ENCODE measurements at regions not wholly inside any gene's neighbourhood (a gene's known extent, or its start where the extent isn't known, plus 50 kb on each side); places are given as distances from the start of the nearest gene placed in this dataset.

DNA sequence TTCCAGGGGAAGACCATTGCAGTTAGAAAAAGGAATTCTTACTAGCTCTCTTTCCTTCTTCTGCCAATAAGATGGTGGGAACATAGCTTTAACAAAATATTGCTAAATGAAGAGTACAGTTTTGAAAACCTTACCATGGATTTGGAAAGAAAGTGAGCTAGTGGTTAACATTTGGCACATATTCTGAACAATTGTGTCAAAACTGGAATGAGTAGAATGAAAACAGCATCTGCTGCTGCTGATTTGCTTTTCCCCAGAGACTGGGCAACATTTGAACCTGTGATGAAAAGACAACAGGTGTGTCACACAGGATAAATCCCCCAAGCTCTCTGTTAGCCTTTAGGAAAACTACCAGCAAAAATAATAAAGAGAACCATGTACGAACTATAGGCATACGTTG is 761.4 kb downstream of the KCNA4 start:
- TF ChIP-seq ZNF274 (IDR thresholded peaks at IDR 0.05; ENCODE audit: low read depth, low read length) (no peak), SUZ12 (IDR thresholded peaks at IDR 0.05; ENCODE audit: extremely low read depth, insufficient read depth, insufficient read length) (no peak)

Measured in NT2/D1 (cell line).